ENCODE measurements at regions not wholly inside any gene's neighbourhood (a gene's known extent, or its start where the extent isn't known, plus 50 kb on each side); places are given as distances from the start of the nearest gene placed in this dataset.

- TF ChIP-seq E2F8 (IDR thresholded peaks at IDR 0.05; ENCODE audit: low read depth, partially characterized antibody) (no peak), CREB1 (IDR thresholded peaks at IDR 0.05) (no peak), CREB1 (CRISPR knock-in tag; IDR thresholded peaks at IDR 0.05) (no peak), TARDBP (IDR thresholded peaks at IDR 0.05) (no peak), KDM1A (IDR thresholded peaks at IDR 0.05) (no peak)
- TF ChIP-seq, protein P1, sequence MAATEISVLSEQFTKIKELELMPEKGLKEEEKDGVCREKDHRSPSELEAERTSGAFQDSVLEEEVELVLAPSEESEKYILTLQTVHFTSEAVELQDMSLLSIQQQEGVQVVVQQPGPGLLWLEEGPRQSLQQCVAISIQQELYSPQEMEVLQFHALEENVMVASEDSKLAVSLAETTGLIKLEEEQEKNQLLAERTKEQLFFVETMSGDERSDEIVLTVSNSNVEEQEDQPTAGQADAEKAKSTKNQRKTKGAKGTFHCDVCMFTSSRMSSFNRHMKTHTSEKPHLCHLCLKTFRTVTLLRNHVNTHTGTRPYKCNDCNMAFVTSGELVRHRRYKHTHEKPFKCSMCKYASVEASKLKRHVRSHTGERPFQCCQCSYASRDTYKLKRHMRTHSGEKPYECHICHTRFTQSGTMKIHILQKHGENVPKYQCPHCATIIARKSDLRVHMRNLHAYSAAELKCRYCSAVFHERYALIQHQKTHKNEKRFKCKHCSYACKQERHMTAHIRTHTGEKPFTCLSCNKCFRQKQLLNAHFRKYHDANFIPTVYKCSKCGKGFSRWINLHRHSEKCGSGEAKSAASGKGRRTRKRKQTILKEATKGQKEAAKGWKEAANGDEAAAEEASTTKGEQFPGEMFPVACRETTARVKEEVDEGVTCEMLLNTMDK (IDR thresholded peaks at IDR 0.05; ENCODE audit: borderline replicate concordance, insufficient read depth, low read depth, low read length, poor library complexity, severe bottlenecking) = no peak
Measured at GRCh38 chr2:7835151-7835550, 846.7 kb upstream of the ID2 start (continued).

Measured in K562 (cell line).